ENCODE measurements at regions not wholly inside any gene's neighbourhood (a gene's known extent, or its start where the extent isn't known, plus 50 kb on each side); places are given as distances from the start of the nearest gene placed in this dataset.
"Not testable (repeated sequence)": the region's sequence is repeated elsewhere in the genome, so short reads cannot be mapped to it uniquely, and the experiment has no call there.

DNA sequence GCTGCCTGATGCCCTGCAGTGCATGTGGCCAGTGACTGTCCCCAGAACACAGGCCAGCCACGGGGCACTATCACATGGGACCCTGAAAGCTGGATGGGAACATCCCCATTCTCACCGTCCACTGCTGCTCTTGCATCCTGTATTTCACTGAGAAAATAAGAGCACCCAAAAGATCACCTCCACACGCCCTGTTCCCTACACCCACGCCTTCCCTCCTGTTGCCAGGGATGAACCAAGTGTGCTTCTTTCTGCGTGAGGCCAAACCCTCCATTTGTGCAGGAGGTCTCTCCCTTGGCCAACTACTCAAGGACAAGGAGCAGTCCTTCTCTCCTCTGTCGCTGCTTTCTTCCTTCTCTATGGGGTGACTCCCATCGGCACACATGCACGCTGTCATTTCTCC is 118.3 kb downstream of the LRRC37A3 start:
- Mint-ChIP-seq H3K4me1 (peaks cover 23 to 31% of the 10 kb centered on the region in 2 donors), H3K36me3 (peaks cover 29 to 39% of the 10 kb centered on the region in 2 donors), H3K27ac (peak overlapping the region; percentile 20)
- not testable (repeated sequence) for H3K4me3 Mint-ChIP-seq; H3K9me3 Mint-ChIP-seq; H3K27me3 Mint-ChIP-seq; DNase-seq; ATAC-seq (replicated peaks)

DNA sequence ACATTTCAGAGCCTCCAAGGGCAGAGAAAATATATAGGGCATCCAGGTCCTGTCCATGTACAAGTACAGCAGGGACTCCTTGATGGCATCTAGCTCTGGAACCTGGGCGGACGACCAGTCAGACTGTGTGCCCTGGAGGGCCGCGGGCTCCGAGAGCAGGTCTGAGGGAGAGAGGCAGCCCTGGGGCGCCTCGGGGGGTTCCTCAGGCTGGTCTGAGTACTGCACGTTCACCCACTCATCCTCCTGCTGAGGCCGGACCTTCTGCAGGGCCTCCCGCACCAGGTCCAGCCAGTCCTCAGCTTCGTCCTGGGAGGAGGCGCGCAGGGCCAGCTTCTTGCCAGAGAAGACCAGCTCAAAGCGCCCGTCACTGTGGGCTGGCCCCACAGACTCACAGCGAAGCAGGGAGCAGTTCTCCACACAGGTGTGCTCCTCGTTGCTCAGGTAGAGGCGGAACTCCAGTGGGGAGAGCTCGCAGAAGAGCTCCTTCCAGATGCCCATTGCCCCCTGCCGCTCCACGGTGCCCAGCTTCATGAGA is 118.8 kb downstream of the LRRC37A3 start:
- DNase-seq; H3K4me3 Mint-ChIP-seq; H3K27me3 Mint-ChIP-seq; ATAC-seq (replicated peaks); H3K9me3 Mint-ChIP-seq; H3K27ac Mint-ChIP-seq: not testable (repeated sequence)
- Mint-ChIP-seq H3K4me1 (peaks cover 21 to 31% of the 10 kb centered on the region in 2 donors), H3K36me3 (peaks cover 26 to 38% of the 10 kb centered on the region in 2 donors)

GRCh38 chr17:64799543-64800188 is 119.6 kb downstream of the LRRC37A3 start:
- DNase-seq, H3K27ac Mint-ChIP-seq, H3K27me3 Mint-ChIP-seq, H3K4me3 Mint-ChIP-seq, H3K9me3 Mint-ChIP-seq: not testable (repeated sequence)
- Mint-ChIP-seq H3K36me3 (peaks cover 32 to 43% of the 10 kb centered on the region in 2 donors), H3K4me1 (peaks cover 21 to 31% of the 10 kb centered on the region in 2 donors)
- peak; percentile 17 to 30 for ATAC-seq (replicated peaks)

DNA sequence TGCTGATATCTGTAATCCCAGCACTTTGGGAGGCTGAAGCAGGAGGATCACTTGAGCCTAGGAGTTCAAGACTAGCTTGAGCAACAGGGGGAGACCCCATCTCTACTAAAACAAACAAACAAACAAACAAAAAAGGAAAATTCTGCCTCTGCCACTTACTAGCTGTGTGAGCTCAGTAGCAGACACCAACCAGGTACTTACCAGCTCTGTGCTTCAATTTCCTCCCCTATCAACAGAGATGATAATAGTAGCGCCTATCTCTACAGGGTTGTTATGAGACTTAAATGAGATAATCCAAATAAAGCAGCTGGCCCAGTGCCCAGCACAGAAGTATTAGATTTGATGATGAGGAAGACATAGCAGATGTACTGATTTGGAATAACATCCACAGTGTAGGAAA is 120.3 kb downstream of the LRRC37A3 start:
- peaks cover 34 to 49% of the 10 kb centered on the region in 2 donors for H3K36me3 Mint-ChIP-seq
- H3K27me3 Mint-ChIP-seq, DNase-seq, H3K4me3 Mint-ChIP-seq, H3K27ac Mint-ChIP-seq, H3K9me3 Mint-ChIP-seq: not testable (repeated sequence)
- peaks cover 21 to 31% of the 10 kb centered on the region in 2 donors for H3K4me1 Mint-ChIP-seq
- peak; percentile 55 for ATAC-seq (replicated peaks)

GRCh38 chr17:64798489-64798790 is 120.8 kb downstream of the LRRC37A3 start:
- peak; percentile 47 to 66 for ATAC-seq (replicated peaks)
- peaks cover 21 to 31% of the 10 kb centered on the region in 2 donors for H3K4me1 Mint-ChIP-seq
- not testable (repeated sequence) for H3K27me3 Mint-ChIP-seq, H3K27ac Mint-ChIP-seq, DNase-seq, H3K9me3 Mint-ChIP-seq
- peak overlapping the region in 1 of 2 donors; percentile 52 for H3K4me3 Mint-ChIP-seq
- H3K36me3 Mint-ChIP-seq, result peaks cover 34 to 49% of the 10 kb centered on the region in 2 donors

- peak; percentile 31 to 52 for ATAC-seq (replicated peaks)
- Mint-ChIP-seq H3K27ac (peak overlapping the region; percentile 65), H3K4me1 (peaks cover 21 to 30% of the 10 kb centered on the region in 2 donors)
These were observed 121.4 kb downstream of the LRRC37A3 start for GRCh38 chr17:64797746-64798488.

GRCh38 chr17:64795342-64795741 is 123.9 kb downstream of the LRRC37A3 start:
- not testable (repeated sequence) for H3K4me3 Mint-ChIP-seq; DNase-seq; H3K27ac Mint-ChIP-seq; ATAC-seq (replicated peaks); H3K9me3 Mint-ChIP-seq; H3K27me3 Mint-ChIP-seq
- H3K4me1 Mint-ChIP-seq, result peaks cover 24 to 36% of the 10 kb centered on the region in 2 donors
- peaks cover 39% of the 10 kb centered on the region in 2 donors for H3K36me3 Mint-ChIP-seq

More at GRCh38 chr17:64797746-64798488, 121.4 kb downstream of the LRRC37A3 start:
- H3K4me3 Mint-ChIP-seq, result peak overlapping the region; percentile 25 to 57
- not testable (repeated sequence) for H3K9me3 Mint-ChIP-seq, DNase-seq, H3K27me3 Mint-ChIP-seq
- H3K36me3 Mint-ChIP-seq, result peaks cover 36 to 45% of the 10 kb centered on the region in 2 donors

DNA sequence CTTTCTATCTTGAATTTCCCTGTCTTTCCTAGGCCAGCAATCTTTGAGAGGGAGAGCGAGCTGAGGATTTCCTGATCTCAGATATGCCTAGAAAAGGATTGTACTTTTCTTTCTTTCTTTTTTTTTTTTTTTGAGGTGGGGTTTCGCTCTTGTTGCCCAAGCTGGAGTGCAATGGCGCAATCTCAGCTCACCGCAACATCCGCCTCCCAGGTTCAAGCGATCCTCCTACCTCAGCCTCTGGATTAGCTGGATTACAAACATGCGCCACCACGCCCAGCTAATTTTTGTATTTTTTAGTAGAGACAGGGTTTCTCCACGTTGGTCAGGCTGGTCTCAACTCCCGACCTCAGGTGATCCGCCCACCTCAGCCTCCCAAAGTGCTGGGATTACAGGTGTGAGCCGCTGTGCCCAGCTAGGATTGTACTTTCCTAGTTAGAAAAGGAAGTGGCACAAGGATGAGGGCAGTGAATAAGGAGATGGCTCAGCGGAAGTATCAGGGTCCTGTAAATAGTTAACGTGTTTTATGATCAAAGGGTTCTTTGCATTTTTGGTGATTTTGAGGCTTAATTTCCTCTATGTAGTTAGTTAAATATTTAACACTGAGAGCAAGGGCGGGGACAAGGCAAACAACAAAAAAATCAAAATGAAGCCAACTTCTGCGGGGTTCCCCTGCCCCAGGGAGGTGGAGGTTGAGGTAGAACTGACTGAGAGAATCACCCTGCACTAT is 124.6 kb downstream of the LRRC37A3 start:
- DNase-seq; H3K27ac Mint-ChIP-seq; H3K4me3 Mint-ChIP-seq; ATAC-seq (replicated peaks); H3K9me3 Mint-ChIP-seq; H3K27me3 Mint-ChIP-seq: not testable (repeated sequence)
- peaks cover 24 to 35% of the 10 kb centered on the region in 2 donors for H3K4me1 Mint-ChIP-seq
- peaks cover 38 to 39% of the 10 kb centered on the region in 2 donors for H3K36me3 Mint-ChIP-seq

- peaks cover 21 to 29% of the 10 kb centered on the region in 2 donors for H3K4me1 Mint-ChIP-seq
- DNase-seq; H3K4me3 Mint-ChIP-seq; H3K9me3 Mint-ChIP-seq; H3K27me3 Mint-ChIP-seq; ATAC-seq (replicated peaks); H3K27ac Mint-ChIP-seq: not testable (repeated sequence)
- H3K36me3 Mint-ChIP-seq, result peaks cover 34 to 37% of the 10 kb centered on the region in 2 donors
These were observed 125.2 kb downstream of the LRRC37A3 start for GRCh38 chr17:64794113-64794512.

DNA sequence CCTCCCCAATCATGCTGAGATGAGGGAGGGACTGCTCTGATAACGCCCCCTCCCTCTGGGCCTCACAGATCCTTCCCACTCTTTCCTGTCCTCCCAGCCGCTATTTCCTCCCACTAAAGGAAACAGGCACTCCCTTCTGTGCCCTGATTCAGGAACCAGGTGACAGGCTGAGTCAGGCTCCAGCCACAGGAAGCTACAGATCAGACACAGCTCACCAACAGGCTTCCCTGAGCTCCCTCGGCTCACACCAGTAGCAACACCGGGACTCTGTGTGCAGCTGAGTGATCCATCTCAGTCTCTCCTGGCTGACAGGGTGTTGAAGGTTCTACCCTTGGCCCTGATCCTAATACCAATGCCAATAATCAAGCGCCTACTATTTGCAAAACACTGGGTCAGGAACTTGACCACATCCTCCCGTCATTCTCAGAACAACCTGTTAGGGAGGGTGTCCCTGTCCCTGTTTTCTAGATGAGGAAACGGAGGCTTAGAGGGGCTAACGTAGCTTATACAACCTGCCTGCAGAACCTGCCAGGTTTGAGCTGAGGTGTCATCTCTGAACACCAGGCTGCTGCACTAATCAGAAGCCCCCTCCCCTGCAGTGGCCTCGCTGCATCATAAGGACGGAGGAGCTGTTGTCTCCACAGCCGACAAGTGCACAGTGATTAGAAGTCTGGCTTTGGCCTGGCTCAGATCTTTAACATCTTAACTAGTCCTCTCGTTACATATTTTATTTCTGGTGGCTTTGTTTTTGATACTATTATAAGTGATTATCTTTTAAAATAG is 126.3 kb downstream of the LRRC37A3 start:
- not testable (repeated sequence) for DNase-seq, H3K4me3 Mint-ChIP-seq, H3K9me3 Mint-ChIP-seq, H3K27me3 Mint-ChIP-seq, H3K27ac Mint-ChIP-seq
- Mint-ChIP-seq H3K36me3 (peaks cover 34 to 37% of the 10 kb centered on the region in 2 donors), H3K4me1 (peaks cover 18 to 23% of the 10 kb centered on the region in 2 donors)
- peak; percentile 66 to 87 for ATAC-seq (replicated peaks)

GRCh38 chr17:64792276-64792675 is 127.0 kb downstream of the LRRC37A3 start:
- not testable (repeated sequence) for H3K27ac Mint-ChIP-seq; ATAC-seq (replicated peaks); H3K4me3 Mint-ChIP-seq; DNase-seq; H3K27me3 Mint-ChIP-seq; H3K9me3 Mint-ChIP-seq
- peaks cover 31 to 37% of the 10 kb centered on the region in 2 donors for H3K36me3 Mint-ChIP-seq
- H3K4me1 Mint-ChIP-seq, result peaks cover 13 to 17% of the 10 kb centered on the region in 2 donors

GRCh38 chr17:64791691-64792090 is 127.6 kb downstream of the LRRC37A3 start:
- not testable (repeated sequence) for ATAC-seq (replicated peaks); H3K27ac Mint-ChIP-seq; H3K9me3 Mint-ChIP-seq; H3K4me3 Mint-ChIP-seq; H3K27me3 Mint-ChIP-seq; DNase-seq
- peaks cover 9 to 12% of the 10 kb centered on the region in 2 donors for H3K4me1 Mint-ChIP-seq
- peaks cover 28 to 34% of the 10 kb centered on the region in 2 donors for H3K36me3 Mint-ChIP-seq

DNA sequence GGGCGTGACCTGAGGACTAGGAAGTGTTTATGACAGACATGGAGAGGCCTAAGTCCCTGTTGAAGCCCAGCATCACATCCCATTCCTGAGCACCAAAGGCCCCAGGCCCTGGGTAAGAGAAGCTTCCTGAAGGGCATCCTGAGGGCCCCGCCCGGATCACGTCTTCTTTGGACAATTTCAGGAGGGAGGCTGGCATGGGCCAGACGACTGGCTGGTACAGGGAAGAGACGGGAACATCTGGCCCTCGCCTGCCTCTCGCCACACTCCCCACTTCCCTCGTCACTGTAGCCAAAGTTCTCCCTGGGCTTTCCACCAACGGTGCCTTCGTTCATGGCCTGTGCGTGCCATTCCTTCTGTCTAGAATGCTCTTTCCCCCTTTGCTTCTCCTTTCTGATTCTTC is 128.1 kb downstream of the LRRC37A3 start:
- not testable (repeated sequence) for H3K4me3 Mint-ChIP-seq; H3K27me3 Mint-ChIP-seq; H3K27ac Mint-ChIP-seq; H3K4me1 Mint-ChIP-seq; DNase-seq; ATAC-seq (replicated peaks); H3K9me3 Mint-ChIP-seq
- peaks cover 29 to 32% of the 10 kb centered on the region in 2 donors for H3K36me3 Mint-ChIP-seq

Data from stimulated activated naive B cell treated with anti-CD40 and anti-IgM and Interleukin-4, amounts not matched to agents 10 μg/mL and 1 μg/mL and 100 μg/mL, for 72 hours (primary cell).